HCT116 (cell line): ENCODE measurements at regions not wholly inside any gene's neighbourhood (a gene's known extent, or its start where the extent isn't known, plus 50 kb on each side); places are given as distances from the start of the nearest gene placed in this dataset.

Experiments used
- ATF3 ChIP-seq: IDR thresholded peaks from 2 replicates; pipeline ENCODE4 v1.6.1; 2012
- CTCF ChIP-seq, 3 experiments: fragments of 200-600 bp in 1 of 3; sonication (generic) in 1 of 3; IDR thresholded peaks in 2 of 3; conservative IDR thresholded peaks in 1 of 3; 2 replicates each; pipeline ENCODE4 v1.5.1; 2012 to 2017; ENCODE audit warnings: low read depth in 2 of 3, low read length in 2 of 3, antibody characterized with exemption in 1 of 3, borderline replicate concordance in 1 of 3, control low read depth in 1 of 3, mild to moderate bottlenecking in 1 of 3, mixed read lengths in 1 of 3, mixed run types in 1 of 3, moderate library complexity in 1 of 3; ENCODE audit not compliant: insufficient read depth in 1 of 3
- SP1 ChIP-seq: IDR thresholded peaks from 2 replicates; pipeline ENCODE4 v1.6.1; 2012; ENCODE audit warnings: low read depth
- ZNF274 ChIP-seq: fragments of 200-500 bp; sonication (Bioruptor generic); IDR thresholded peaks from 2 replicates; pipeline ENCODE4 v1.6.1; 2014; ENCODE audit warnings: mild to moderate bottlenecking, low read depth, low read length, inconsistent platforms

GRCh38 chr2:125085904-125086303 lies 1060.8 kb downstream of the CNTNAP5 start:
- TF ChIP-seq ZNF274 (no peak), CTCF (IDR thresholded peaks at IDR 0.05 in 2 of 3, conservative IDR thresholded peaks at IDR 0.05 in 1 of 3; ENCODE audit: borderline replicate concordance in 1 of 3, insufficient read depth in 1 of 3, low read depth in 2 of 3, low read length in 2 of 3) (no peak), SP1 (no peak), ATF3 (no peak)
